H1 (cell line): ENCODE measurements at regions not wholly inside any gene's neighbourhood (a gene's known extent, or its start where the extent isn't known, plus 50 kb on each side); places are given as distances from the start of the nearest gene placed in this dataset.

Source experiments
- CTCF ChIA-PET: fragments of 300-600 bp; sonication (Branson Sonifier 250); formaldehyde crosslinking; loops from one replicate; lab custom pipeline; 2021; ENCODE audit not compliant: partially characterized antibody; lab: Charles Lee
- POLR2A ChIA-PET: fragments of 300-600 bp; sonication (Branson Sonifier 250); formaldehyde crosslinking; loops from one replicate; lab custom pipeline; 2021; ENCODE audit warnings: inconsistent platforms; ENCODE audit not compliant: partially characterized antibody; lab: Charles Lee
- DNase-seq, 2 experiments: peaks; one replicate each; pipeline versions ENCODE4 v3.0.0 to v3.0.0-alpha.2; 2010 to 2022; ENCODE audit warnings: low spot score in 2 of 2, low read depth in 1 of 2, mixed read lengths in 1 of 2
- FAIRE-seq: peaks from 2 replicates; lab custom pipeline; 2011; peaks lifted over from hg19 to GRCh38; lab: Jason Lieb, UNC
- H2AFZ ChIP-seq: 2 replicates; pipeline ENCODE4 v1.8.1; 2012; ENCODE audit warnings: low read length, inconsistent platforms
- H2AK5ac ChIP-seq: 2 replicates; pipeline ENCODE4 v1.6.1; 2013; ENCODE audit warnings: low read depth, low read length
- H2BK120ac ChIP-seq: replicated peaks from 2 replicates; pipeline ENCODE3; 2013; ENCODE audit warnings: low read depth, low read length, inconsistent platforms
- H2BK12ac ChIP-seq: 2 replicates; pipeline ENCODE4 v1.6.1; 2013; ENCODE audit warnings: low read depth, low read length
- H2BK15ac ChIP-seq: 2 replicates; pipeline ENCODE4 v1.6.1; 2013; ENCODE audit warnings: low read length
- H2BK20ac ChIP-seq: 2 replicates; pipeline ENCODE4 v1.6.1; 2013; ENCODE audit warnings: low read length
- H2BK5ac ChIP-seq: 2 replicates; pipeline ENCODE4 v1.6.1; 2013; ENCODE audit warnings: low read depth, low read length
- H3K14ac ChIP-seq: 2 replicates; pipeline ENCODE4 v1.6.1; 2013; ENCODE audit warnings: inconsistent platforms; ENCODE audit not compliant: insufficient read length
- H3K18ac ChIP-seq: 2 replicates; pipeline ENCODE4 v1.6.1; 2013; ENCODE audit warnings: low read length; ENCODE audit errors: extremely low read depth
- H3K23ac ChIP-seq: 2 replicates; pipeline ENCODE4 v1.6.1; 2013; ENCODE audit warnings: inconsistent platforms; ENCODE audit not compliant: insufficient read length
- H3K23me2 ChIP-seq: 2 replicates; pipeline ENCODE4 v1.6.1; 2013; ENCODE audit warnings: low read depth, low read length
- H3K27ac ChIP-seq: 2 replicates; pipeline ENCODE4 v1.6.1; 2011; ENCODE audit warnings: low read depth, low read length, inconsistent platforms
- H3K27me3 ChIP-seq, 4 experiments: replicated peaks in 1 of 4; 1 replicate in 1 of 4; 2 replicates in 3 of 4; pipeline versions ENCODE4 v1.6.1 to v1.8.1; 2011 to 2013; ENCODE audit warnings: low read length in 3 of 4, mild to moderate bottlenecking in 3 of 4, inconsistent platforms in 2 of 4, mixed read lengths in 2 of 4, moderate library complexity in 1 of 4; ENCODE audit not compliant: control insufficient read depth in 3 of 4, insufficient read depth in 3 of 4; ENCODE audit errors: extremely low read depth in 1 of 4
- H3K36me3 ChIP-seq, 4 experiments: 2 replicates each; pipeline versions ENCODE4 v1.6.1 to v1.8.1; 2011 to 2013; ENCODE audit warnings: mild to moderate bottlenecking in 4 of 4, low read length in 3 of 4, moderate library complexity in 2 of 4, control low read depth in 1 of 4, inconsistent platforms in 1 of 4; ENCODE audit not compliant: insufficient read depth in 4 of 4, control insufficient read depth in 2 of 4
- H3K4ac ChIP-seq: replicated peaks from 2 replicates; pipeline ENCODE3; 2013; ENCODE audit warnings: low read length, low read depth, mixed read lengths, inconsistent platforms; ENCODE audit not compliant: insufficient read length
- H3K4me1 ChIP-seq, 4 experiments: replicated peaks in 1 of 4; 1 replicate in 1 of 4; 2 replicates in 3 of 4; pipeline versions ENCODE4 v1.6.1 to v1.8.1; 2011 to 2013; ENCODE audit warnings: low read length in 3 of 4, inconsistent platforms in 2 of 4, mixed read lengths in 1 of 4; ENCODE audit not compliant: insufficient read depth in 4 of 4, control insufficient read depth in 3 of 4
- H3K4me2 ChIP-seq, 2 experiments: 2 replicates each; pipeline versions ENCODE4 v1.6.1 to v1.8.1; 2011 to 2013; ENCODE audit warnings: low read depth in 2 of 2, low read length in 2 of 2, control low read depth in 1 of 2, inconsistent platforms in 1 of 2, mild to moderate bottlenecking in 1 of 2; ENCODE audit not compliant: insufficient read depth in 1 of 2
- H3K4me3 ChIP-seq, 4 experiments: fragments of 200-600, 300-600 bp in 1 of 4; sonication (generic), shearing (Covaris generic), sonication (Bioruptor Twin) in 1 of 4; 2 replicates each; pipeline versions ENCODE4 v1.5.1 to v1.8.1; 2011 to 2016; ENCODE audit warnings: low read length in 4 of 4, low read depth in 3 of 4, control low read depth in 2 of 4, inconsistent platforms in 2 of 4, mild to moderate bottlenecking in 2 of 4, mixed read lengths in 1 of 4, moderate library complexity in 1 of 4; ENCODE audit not compliant: insufficient read depth in 2 of 4; ENCODE audit errors: extremely low read depth in 1 of 4
- H3K56ac ChIP-seq: replicated peaks from 2 replicates; pipeline ENCODE3; 2013; ENCODE audit warnings: low read depth, mild to moderate bottlenecking, mixed read lengths, low read length, inconsistent platforms; ENCODE audit not compliant: insufficient read length
- H3K79me1 ChIP-seq: 2 replicates; pipeline ENCODE4 v1.6.1; 2013; ENCODE audit warnings: low read depth, low read length, control low read depth
- H3K79me2 ChIP-seq, 2 experiments: 2 replicates each; pipeline versions ENCODE4 v1.6.1 to v1.8.1; 2012 to 2013; ENCODE audit warnings: low read length in 2 of 2, mild to moderate bottlenecking in 2 of 2, inconsistent platforms in 1 of 2; ENCODE audit not compliant: insufficient read depth in 2 of 2, control insufficient read depth in 1 of 2
- H3K9ac ChIP-seq, 4 experiments: replicated peaks in 1 of 4; 1 replicate in 1 of 4; 2 replicates in 3 of 4; pipeline versions ENCODE4 v1.6.1 to v1.8.1; 2011 to 2013; ENCODE audit warnings: low read depth in 3 of 4, low read length in 3 of 4, control low read depth in 2 of 4, mild to moderate bottlenecking in 2 of 4, moderate library complexity in 2 of 4, inconsistent platforms in 1 of 4; ENCODE audit errors: extremely low read depth in 1 of 4
- H3K9me3 ChIP-seq, 2 experiments: 2 replicates each; pipeline versions ENCODE4 v1.6.1 to v1.8.1; 2012 to 2013; ENCODE audit warnings: mild to moderate bottlenecking in 2 of 2, moderate library complexity in 2 of 2, control low read depth in 1 of 2, inconsistent platforms in 1 of 2, low read depth in 1 of 2, low read length in 1 of 2, mixed read lengths in 1 of 2; ENCODE audit not compliant: insufficient read depth in 2 of 2
- H4K20me1 ChIP-seq, 2 experiments: replicated peaks in 1 of 2; 2 replicates each; pipeline versions ENCODE3 to v1.8.1; 2011 to 2013; ENCODE audit warnings: inconsistent platforms in 2 of 2, low read length in 2 of 2, mild to moderate bottlenecking in 1 of 2; ENCODE audit not compliant: insufficient read depth in 2 of 2, control insufficient read depth in 1 of 2
- H4K5ac ChIP-seq: 2 replicates; pipeline ENCODE4 v1.6.1; 2013; ENCODE audit warnings: low read length, low read depth, mixed read lengths, inconsistent platforms; ENCODE audit not compliant: insufficient read length
- H4K8ac ChIP-seq: 2 replicates; pipeline ENCODE4 v1.8.0; 2013; ENCODE audit warnings: mild to moderate bottlenecking, moderate library complexity, low read length, inconsistent platforms; ENCODE audit not compliant: insufficient read depth; ENCODE audit errors: extremely low read depth
- H4K91ac ChIP-seq: replicated peaks from 2 replicates; pipeline ENCODE3; 2013; ENCODE audit warnings: low read length, mixed read lengths, inconsistent platforms; ENCODE audit not compliant: insufficient read length
- CHD1 ChIP-seq: IDR thresholded peaks from 2 replicates; pipeline ENCODE4 v1.6.1; 2012; ENCODE audit warnings: low read depth, low read length, improper control_type of control experiment
- JUND ChIP-seq: IDR thresholded peaks from 2 replicates; pipeline ENCODE4 v1.6.1; 2011; ENCODE audit warnings: mild to moderate bottlenecking, improper control_type of control experiment, low read length
- KDM5A ChIP-seq: fragments of 200-600 bp; IDR thresholded peaks from 2 replicates; pipeline ENCODE4 v1.7.1; 2012; ENCODE audit warnings: mild to moderate bottlenecking, low read length, inconsistent platforms, mixed read lengths
- POU5F1 ChIP-seq: IDR thresholded peaks from 2 replicates; pipeline ENCODE4 v1.6.1; 2011; ENCODE audit warnings: low read depth, mild to moderate bottlenecking, low read length, moderate library complexity
- RNF2 ChIP-seq: fragments of 200-900, 300-1000 bp; sonication (generic); IDR thresholded peaks from 2 replicates; pipeline ENCODE4 v1.7.1; 2016; ENCODE audit warnings: borderline replicate concordance, low read depth, mild to moderate bottlenecking, antibody characterized with exemption, low read length; ENCODE audit not compliant: poor library complexity, severe bottlenecking; ENCODE audit errors: missing control alignments
- SAP30 ChIP-seq: fragments of 300-600 bp; sonication (generic); IDR thresholded peaks from 2 replicates; pipeline ENCODE4 v1.7.1; 2012; ENCODE audit warnings: low read length, moderate library complexity, mild to moderate bottlenecking, inconsistent platforms; ENCODE audit not compliant: insufficient read depth, insufficient replicate concordance
- SP4 ChIP-seq: IDR thresholded peaks from 2 replicates; pipeline ENCODE4 v1.6.1; 2012; ENCODE audit warnings: low read length, inconsistent platforms
- TAF7 ChIP-seq: optimal IDR thresholded peaks from 2 replicates; pipeline ENCODE3; 2011; ENCODE audit warnings: low read depth, mild to moderate bottlenecking, inconsistent platforms, low read length, moderate library complexity, borderline replicate concordance
- TEAD4 ChIP-seq: IDR thresholded peaks from 2 replicates; pipeline ENCODE4 v1.6.1; 2012; ENCODE audit warnings: low read depth, low read length, inconsistent platforms, mixed read lengths
- WGBS, 2 experiments: shearing (Covaris generic) in 1 of 2; methylation state at CpG; one replicate each; pipeline versions ENCODE4 v1.1.6 to v1.1.7; 2013 to 2015; ENCODE audit warnings: low lambda C conversion rate in 2 of 2, mixed read lengths in 2 of 2, inconsistent platforms in 1 of 2, low coverage in 1 of 2, missing lambda C conversion rate in 1 of 2; ENCODE audit not compliant: insufficient replicate concordance in 2 of 2, insufficient coverage in 1 of 2, insufficient read length in 1 of 2; ENCODE audit errors: extremely low coverage in 1 of 2, missing lambda C conversion rate in 1 of 2; 5-methylcytosine and 5-hydroxymethylcytosine counted together
- TF ChIP-seq, protein P1 (sequence below): IDR thresholded peaks from 2 replicates; pipeline ENCODE4 v1.6.1; 2012; ENCODE audit warnings: low read length, inconsistent platforms

DNA sequence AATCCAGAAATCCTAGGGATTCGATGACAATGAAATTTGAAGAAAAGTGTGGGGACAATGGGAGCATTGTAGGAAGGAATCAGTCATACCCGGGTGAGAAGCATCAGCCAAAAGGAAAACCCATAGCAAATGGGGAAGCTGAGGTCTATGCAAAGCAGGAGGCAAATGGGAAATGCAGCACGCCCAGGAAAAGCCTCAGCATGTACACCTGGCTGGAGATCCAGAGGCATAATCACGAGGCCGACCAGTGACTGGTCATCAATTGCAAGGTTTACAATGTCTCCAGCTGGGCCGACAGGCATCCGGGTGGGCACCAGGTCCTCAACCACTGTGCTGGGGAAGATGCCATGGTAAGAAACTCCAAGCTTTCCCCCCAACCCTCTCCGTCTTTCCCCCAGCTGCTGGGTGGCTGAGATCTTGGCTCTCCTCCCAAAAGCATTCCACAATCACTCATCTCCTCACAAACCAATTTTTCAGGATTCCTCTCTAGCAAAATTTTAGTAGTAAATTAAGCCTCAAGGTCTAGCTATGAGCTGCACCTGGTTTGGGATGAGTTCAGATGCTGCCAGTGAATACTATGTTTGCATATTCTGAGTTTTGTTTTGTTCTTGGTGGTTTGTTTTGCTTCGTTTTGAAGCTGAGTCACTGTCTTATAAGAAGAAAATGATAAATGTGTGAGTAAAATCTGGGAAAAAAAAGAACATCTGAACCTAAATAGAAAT, 98.0 kb upstream of the OR5AK2 start:
- H3K27ac ChIP-seq = no peak overlapping the region
- H3K36me3 ChIP-seq = no peaks in the 10 kb centered on the region
- H2AK5ac ChIP-seq = no peak overlapping the region
- no peaks in the 10 kb centered on the region for H4K20me1 ChIP-seq
- H4K5ac ChIP-seq = no peak overlapping the region
- H4K8ac ChIP-seq = no peak overlapping the region
- no peaks in the 10 kb centered on the region for H3K23me2 ChIP-seq
- H3K9ac ChIP-seq = no peak overlapping the region
- ChIA-PET CTCF (no interaction called here), POLR2A (no interaction called here)
- H3K4me3 ChIP-seq = no peak overlapping the region
- H3K23ac ChIP-seq = no peak overlapping the region
- WGBS, 2 experiments = 80% methylated on average over 9 of the region's 9 CpGs; no CpG with 5 or more reads in 1 of the 2 experiments
- H2BK15ac ChIP-seq = no peak overlapping the region
- no peak overlapping the region for H2BK12ac ChIP-seq
- no peaks in the 10 kb centered on the region for H3K79me1 ChIP-seq
- no peak overlapping the region for H3K14ac ChIP-seq
- H3K9me3 ChIP-seq = peaks cover 0 to 19% of the 10 kb centered on the region in 2 experiments; a peak in 1 of 4 replicates
- no peak overlapping the region for H2BK5ac ChIP-seq
- FAIRE-seq = no peak
- H2BK120ac ChIP-seq = no peak overlapping the region
- no peaks in the 10 kb centered on the region for H3K79me2 ChIP-seq
- H3K4me2 ChIP-seq = no peak overlapping the region
- no peaks in the 10 kb centered on the region for H3K27me3 ChIP-seq
- H2BK20ac ChIP-seq = no peak overlapping the region
- no peak overlapping the region for H4K91ac ChIP-seq
- H3K56ac ChIP-seq = no peak overlapping the region
- H3K4me1 ChIP-seq = no peaks in the 10 kb centered on the region
- no peak overlapping the region for H2AFZ ChIP-seq
- H3K18ac ChIP-seq = no peak overlapping the region
- H3K4ac ChIP-seq = no peak overlapping the region
- no peak for DNase-seq
- TF ChIP-seq KDM5A = no peak
- no peak for TF ChIP-seq TEAD4
- TF ChIP-seq RNF2 = no peak
- TF ChIP-seq SAP30 = no peak
- TF ChIP-seq JUND = no peak
- no peak for TF ChIP-seq SP4
- no peak for TF ChIP-seq POU5F1
- TF ChIP-seq CHD1 = no peak
- TF ChIP-seq, protein P1, sequence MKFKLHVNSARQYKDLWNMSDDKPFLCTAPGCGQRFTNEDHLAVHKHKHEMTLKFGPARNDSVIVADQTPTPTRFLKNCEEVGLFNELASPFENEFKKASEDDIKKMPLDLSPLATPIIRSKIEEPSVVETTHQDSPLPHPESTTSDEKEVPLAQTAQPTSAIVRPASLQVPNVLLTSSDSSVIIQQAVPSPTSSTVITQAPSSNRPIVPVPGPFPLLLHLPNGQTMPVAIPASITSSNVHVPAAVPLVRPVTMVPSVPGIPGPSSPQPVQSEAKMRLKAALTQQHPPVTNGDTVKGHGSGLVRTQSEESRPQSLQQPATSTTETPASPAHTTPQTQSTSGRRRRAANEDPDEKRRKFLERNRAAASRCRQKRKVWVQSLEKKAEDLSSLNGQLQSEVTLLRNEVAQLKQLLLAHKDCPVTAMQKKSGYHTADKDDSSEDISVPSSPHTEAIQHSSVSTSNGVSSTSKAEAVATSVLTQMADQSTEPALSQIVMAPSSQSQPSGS = no peak
- no peak for TF ChIP-seq TAF7
